Stimulated activated CD4-positive, alpha-beta T cell treated with anti-CD3 and anti-CD28 coated beads, Interleukin-4, amount 100 ng/mL, for 4 hours (primary cell): ENCODE measurements at regions not wholly inside any gene's neighbourhood (a gene's known extent, or its start where the extent isn't known, plus 50 kb on each side); places are given as distances from the start of the nearest gene placed in this dataset.

Experiments used
- DNase-seq, 2 experiments: peaks; one replicate each; pipeline ENCODE4 v3.0.0-alpha.2; 2020

- DNase-seq, result no peak
These were observed 144.3 kb upstream of the PFN2 start for GRCh38 chr3:150114873-150115540.

GRCh38 chr3:150114273-150114672, 143.6 kb upstream of the PFN2 start:
- DNase-seq, result no peak

DNA sequence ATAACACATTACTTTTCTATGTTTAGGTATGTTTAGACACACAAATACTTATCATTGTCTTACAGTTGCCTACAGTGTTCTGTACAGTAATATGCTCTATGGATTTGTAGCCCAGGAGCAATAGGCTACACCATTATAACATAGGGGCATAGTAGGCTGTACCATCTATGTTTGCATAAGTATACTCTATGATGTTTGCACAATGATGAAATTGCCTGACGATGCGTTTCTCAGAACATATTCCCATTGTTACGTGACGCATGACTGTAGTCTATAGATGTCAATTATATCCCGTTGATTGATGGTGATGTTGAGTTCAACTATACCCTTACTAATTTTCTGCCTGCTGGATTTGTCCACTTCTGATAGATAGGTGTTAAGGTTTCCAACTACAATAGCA, 139.4 kb upstream of the PFN2 start:
- no peak for DNase-seq

DNA sequence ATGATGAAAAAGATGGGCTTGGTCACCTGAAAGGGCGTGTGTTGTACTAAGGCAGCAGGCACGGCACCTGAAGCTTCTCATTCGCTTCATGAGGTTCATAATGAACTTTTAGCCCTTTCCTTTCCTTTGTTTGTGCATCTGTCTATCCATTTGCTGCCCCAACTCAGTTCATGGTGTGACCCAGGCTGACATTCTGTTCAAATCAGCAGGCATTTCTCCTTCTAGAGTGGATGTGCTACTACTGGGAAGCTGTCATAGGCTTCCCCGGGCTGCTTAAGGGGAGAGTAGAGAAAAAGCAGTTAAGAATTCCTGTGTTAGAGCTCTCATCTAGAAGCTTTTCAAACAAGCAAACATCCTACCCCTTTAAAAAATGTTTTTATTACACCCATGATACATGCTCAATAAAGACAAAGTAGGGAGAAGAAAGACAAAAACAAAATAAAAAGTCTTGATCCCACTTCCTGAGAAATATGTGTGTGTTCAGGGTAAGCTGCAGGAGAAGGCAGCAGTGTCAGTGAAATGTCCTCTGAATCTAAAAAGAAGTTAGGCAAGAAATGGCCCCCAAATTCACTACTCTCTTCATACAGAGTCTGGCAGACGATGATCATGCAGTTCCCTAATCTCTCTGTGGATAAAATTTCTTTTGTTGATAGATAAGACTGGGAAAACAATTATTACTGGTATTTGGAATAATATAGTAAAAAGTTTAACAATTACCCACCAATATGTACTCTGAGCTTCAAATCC, 136.9 kb upstream of the PFN2 start:
- DNase-seq, result no peak

DNA sequence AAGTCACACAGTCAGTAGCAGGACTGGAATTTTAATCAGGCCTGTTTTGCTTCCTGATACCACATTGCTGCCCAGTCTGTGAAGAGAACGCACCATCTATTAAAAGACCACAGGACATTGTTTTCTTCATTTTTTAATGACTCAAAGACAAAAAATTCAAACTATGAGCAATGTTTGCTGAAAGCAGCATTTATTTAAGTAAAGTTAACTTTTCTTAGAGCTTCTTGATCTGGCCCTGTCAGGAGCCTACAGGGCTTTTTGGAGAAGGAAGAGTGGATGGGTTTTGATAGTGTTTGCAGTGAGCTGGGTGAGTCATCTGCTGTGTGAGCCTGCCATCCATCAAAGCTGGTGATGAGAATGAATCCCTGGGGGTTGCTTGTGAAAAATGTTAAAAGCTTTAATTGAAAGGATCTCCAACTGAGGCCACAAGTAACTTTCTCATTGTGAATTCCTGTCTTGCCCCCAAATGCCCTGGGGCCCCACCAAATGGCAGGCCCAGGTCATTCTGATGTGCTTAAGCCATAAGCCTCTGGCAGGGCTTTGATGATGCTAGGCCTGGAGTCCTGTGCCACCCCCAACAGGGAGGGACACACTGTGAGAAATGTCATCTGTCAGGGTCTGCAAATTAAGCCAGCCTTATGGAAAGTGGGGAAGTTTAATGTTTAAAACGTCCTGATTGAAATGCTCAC, 136.2 kb upstream of the PFN2 start:
- DNase-seq, result no peak

GRCh38 chr3:150105886-150106612, 135.4 kb upstream of the PFN2 start:
- DNase-seq, result no peak

DNA sequence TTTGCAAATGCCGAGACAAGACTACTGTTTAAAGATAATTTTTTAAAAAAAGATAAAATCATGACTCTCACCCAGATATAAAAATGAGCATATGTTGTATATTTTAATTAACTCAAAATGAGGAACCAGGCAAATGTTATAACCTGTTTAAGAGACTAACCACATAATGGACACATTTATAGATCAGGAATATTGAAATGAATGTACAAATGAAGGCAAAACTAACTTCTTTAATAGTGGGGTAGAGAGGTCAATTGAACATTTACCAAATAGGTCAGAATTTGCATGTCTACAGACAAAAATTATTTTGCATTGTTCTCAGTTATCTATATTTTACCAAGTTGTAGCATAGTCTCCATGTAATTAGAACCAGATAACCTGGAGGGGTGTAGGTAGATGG, 134.3 kb upstream of the PFN2 start:
- no peak for DNase-seq

DNA sequence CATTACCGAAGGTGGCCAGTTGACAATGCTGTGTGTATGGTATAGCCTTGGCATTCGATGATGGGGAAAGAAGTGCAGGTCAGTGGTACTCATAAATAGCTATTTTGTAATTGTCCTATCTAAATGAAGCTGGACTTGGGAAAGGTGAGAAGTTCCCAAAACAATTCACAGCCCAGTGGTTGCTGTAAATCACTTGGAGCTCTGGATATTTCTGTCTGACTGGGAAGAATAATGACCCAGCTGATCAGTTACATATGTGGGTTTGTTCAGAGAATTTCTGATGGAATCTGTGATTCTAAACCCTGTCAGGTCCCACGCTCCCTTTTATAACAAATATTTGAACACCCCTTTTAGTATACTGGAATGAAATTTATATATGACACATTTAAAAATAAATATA, 133.9 kb upstream of the PFN2 start:
- no peak for DNase-seq

- no peak for DNase-seq
These were observed 130.3 kb upstream of the PFN2 start for GRCh38 chr3:150101016-150101415.

GRCh38 chr3:150098621-150099020, 127.9 kb upstream of the PFN2 start:
- no peak for DNase-seq

DNA sequence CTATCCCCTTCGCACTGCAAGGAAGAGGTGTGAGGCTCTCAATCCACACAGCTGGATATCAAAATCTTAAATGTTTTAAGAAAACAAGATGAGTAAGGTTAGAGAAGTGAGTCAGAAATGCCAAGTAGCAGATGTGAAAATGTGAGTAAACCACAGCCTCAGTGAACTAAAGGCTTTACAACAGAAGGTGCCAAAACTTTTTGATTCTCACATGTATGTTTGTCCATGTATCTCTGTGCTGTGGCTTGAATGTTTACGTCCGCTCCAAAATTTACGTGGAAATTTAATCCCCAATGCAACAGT, 126.8 kb upstream of the PFN2 start:
- DNase-seq, result no peak

GRCh38 chr3:150096700-150097587, 126.2 kb upstream of the PFN2 start:
- no peak for DNase-seq

- no peak for DNase-seq
These were observed 123.6 kb upstream of the PFN2 start for GRCh38 chr3:150094150-150094933.

GRCh38 chr3:150091626-150092025, 120.9 kb upstream of the PFN2 start:
- DNase-seq, result no peak

DNA sequence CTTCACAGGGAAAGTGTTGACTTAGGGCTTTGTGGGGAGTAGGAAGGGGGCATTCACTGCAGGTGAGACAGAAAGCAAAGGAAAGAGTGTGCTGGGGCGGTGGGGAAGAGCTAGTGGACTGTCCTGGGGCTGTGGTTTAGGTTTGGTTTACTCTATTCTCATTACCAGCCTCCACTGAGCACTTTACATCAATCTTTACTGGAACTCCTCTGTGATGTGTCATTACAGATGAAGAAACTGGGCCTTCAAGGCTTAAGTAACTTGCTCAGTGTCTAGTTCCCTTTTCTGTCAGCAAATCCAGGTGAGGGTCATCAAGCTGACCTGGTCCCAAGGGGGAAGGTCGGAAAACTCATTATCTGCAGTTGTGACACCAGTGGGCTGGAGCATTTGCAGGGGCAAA, 120.2 kb upstream of the PFN2 start:
- DNase-seq, result no peak

GRCh38 chr3:150090006-150090405, 119.3 kb upstream of the PFN2 start:
- DNase-seq, result no peak

DNA sequence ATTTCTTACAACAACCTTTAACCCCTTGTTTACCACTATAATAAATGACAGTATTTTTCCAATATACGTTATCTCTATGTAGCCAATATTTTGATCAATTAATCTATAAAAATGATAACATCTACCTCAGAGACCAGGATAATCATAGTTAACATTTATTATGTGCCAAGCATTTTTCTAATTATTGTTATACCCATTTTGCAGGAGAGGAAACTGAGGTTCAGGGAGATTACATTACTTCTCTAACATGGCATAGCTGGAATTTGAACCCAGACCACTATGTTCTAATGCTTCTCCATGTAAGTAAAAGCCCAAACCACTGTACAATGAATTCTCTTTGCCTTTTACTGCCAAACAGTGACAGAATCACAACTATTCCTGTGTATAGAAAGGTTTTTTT, 113.4 kb upstream of the PFN2 start:
- no peak for DNase-seq

- DNase-seq, result no peak
These were observed 113.0 kb upstream of the PFN2 start for GRCh38 chr3:150083655-150084042.

GRCh38 chr3:150082898-150083654, 112.4 kb upstream of the PFN2 start:
- no peak for DNase-seq

DNA sequence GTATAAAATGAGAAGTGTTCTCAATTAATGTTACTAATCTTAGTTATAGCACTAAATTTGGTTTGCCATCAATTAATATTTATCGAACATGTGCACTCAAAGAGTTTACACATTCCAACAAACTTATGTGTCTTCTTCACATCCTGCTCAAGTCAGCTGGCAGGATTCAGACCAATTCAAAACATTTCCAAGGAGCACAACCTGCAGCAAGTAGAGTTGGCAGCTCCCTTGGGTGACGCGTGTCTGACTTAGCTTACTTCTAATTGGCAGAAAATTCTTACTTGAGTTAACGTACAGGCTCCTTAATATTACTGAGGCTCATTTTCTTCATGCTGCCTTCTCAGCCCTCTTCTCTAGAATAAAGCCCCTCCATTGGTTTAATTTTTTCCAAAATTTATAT, 110.4 kb upstream of the PFN2 start:
- no peak for DNase-seq
